Panc1 (cell line): ENCODE measurements at regions not wholly inside any gene's neighbourhood (a gene's known extent, or its start where the extent isn't known, plus 50 kb on each side); places are given as distances from the start of the nearest gene placed in this dataset.

ENCODE experiments used
- POLR2AphosphoS5 ChIP-seq: IDR thresholded peaks from 2 replicates; pipeline ENCODE4 v1.6.1; 2012; ENCODE audit warnings: mild to moderate bottlenecking, low read depth, low read length, moderate library complexity
- TCF7L2 ChIP-seq: IDR thresholded peaks from 2 replicates; pipeline ENCODE4 v1.6.1; 2011; ENCODE audit warnings: mild to moderate bottlenecking, low read depth, low read length, inconsistent platforms
- TF ChIP-seq, protein P1 (sequence below): fragments of 450-650 bp; IDR thresholded peaks from 2 replicates; pipeline ENCODE4 v1.5.1; 2017; ENCODE audit warnings: mild to moderate bottlenecking
- TF ChIP-seq, protein P2 (sequence below), 2 experiments: IDR thresholded peaks; 2 replicates each; pipeline ENCODE4 v1.6.1; 2011 to 2012; ENCODE audit warnings: low read depth in 2 of 2, control low read depth in 1 of 2, low read length in 1 of 2, mild to moderate bottlenecking in 1 of 2, moderate library complexity in 1 of 2; ENCODE audit not compliant: insufficient read depth in 1 of 2

DNA sequence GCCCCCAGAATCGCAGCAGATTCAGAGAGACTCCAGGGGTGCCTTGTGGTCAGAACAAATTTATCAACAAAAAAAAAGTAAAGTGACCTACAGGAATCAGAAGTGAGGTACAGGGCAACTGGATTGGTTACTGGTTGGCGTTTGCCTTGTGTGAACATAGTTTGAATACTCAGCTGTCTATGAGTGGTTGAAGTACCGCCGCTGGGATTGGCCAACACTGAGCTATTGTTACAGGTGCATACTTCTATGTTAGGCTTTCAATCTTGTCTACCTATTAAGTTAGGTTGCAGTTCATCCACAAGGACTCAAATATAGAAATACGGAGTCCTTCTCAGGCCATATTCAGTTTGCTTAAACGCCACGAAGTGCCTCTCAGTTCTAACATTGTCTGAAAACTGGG, 993.5 kb upstream of the PRKX start:
- TF ChIP-seq, protein P1, sequence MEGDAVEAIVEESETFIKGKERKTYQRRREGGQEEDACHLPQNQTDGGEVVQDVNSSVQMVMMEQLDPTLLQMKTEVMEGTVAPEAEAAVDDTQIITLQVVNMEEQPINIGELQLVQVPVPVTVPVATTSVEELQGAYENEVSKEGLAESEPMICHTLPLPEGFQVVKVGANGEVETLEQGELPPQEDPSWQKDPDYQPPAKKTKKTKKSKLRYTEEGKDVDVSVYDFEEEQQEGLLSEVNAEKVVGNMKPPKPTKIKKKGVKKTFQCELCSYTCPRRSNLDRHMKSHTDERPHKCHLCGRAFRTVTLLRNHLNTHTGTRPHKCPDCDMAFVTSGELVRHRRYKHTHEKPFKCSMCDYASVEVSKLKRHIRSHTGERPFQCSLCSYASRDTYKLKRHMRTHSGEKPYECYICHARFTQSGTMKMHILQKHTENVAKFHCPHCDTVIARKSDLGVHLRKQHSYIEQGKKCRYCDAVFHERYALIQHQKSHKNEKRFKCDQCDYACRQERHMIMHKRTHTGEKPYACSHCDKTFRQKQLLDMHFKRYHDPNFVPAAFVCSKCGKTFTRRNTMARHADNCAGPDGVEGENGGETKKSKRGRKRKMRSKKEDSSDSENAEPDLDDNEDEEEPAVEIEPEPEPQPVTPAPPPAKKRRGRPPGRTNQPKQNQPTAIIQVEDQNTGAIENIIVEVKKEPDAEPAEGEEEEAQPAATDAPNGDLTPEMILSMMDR = no peak
- TF ChIP-seq POLR2AphosphoS5 = no peak
- TF ChIP-seq, protein P2, sequence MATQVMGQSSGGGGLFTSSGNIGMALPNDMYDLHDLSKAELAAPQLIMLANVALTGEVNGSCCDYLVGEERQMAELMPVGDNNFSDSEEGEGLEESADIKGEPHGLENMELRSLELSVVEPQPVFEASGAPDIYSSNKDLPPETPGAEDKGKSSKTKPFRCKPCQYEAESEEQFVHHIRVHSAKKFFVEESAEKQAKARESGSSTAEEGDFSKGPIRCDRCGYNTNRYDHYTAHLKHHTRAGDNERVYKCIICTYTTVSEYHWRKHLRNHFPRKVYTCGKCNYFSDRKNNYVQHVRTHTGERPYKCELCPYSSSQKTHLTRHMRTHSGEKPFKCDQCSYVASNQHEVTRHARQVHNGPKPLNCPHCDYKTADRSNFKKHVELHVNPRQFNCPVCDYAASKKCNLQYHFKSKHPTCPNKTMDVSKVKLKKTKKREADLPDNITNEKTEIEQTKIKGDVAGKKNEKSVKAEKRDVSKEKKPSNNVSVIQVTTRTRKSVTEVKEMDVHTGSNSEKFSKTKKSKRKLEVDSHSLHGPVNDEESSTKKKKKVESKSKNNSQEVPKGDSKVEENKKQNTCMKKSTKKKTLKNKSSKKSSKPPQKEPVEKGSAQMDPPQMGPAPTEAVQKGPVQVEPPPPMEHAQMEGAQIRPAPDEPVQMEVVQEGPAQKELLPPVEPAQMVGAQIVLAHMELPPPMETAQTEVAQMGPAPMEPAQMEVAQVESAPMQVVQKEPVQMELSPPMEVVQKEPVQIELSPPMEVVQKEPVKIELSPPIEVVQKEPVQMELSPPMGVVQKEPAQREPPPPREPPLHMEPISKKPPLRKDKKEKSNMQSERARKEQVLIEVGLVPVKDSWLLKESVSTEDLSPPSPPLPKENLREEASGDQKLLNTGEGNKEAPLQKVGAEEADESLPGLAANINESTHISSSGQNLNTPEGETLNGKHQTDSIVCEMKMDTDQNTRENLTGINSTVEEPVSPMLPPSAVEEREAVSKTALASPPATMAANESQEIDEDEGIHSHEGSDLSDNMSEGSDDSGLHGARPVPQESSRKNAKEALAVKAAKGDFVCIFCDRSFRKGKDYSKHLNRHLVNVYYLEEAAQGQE (IDR thresholded peaks at IDR 0.05; ENCODE audit: insufficient read depth in 1 of 2, low read depth in 2 of 2, low read length in 1 of 2) = no peak
- TF ChIP-seq TCF7L2 = no peak
